ENCODE measurements at regions not wholly inside any gene's neighbourhood (a gene's known extent, or its start where the extent isn't known, plus 50 kb on each side); places are given as distances from the start of the nearest gene placed in this dataset.

GRCh38 chrX:14406225-14406624 is 123.1 kb upstream of the GLRA2 start (continued):
- TF ChIP-seq STAT6 (CRISPR knock-in tag; conservative IDR thresholded peaks at IDR 0.05; ENCODE audit: low read depth): no peak
- no peak for TF ChIP-seq FOXP4 (CRISPR knock-in tag; IDR thresholded peaks at IDR 0.05)
- TF ChIP-seq AR (CRISPR knock-in tag; IDR thresholded peaks at IDR 0.05): no peak
- TF ChIP-seq MYBL2 (CRISPR knock-in tag; IDR thresholded peaks at IDR 0.05): no peak

- POLR2A ChIA-PET: no interaction called here
- TF ChIP-seq OVOL2 (CRISPR knock-in tag; IDR thresholded peaks at IDR 0.05; ENCODE audit: borderline replicate concordance): no peak
- no peak for TF ChIP-seq TEAD4 (CRISPR knock-in tag; IDR thresholded peaks at IDR 0.05)
- no peak for TF ChIP-seq ZBTB21 (CRISPR knock-in tag; IDR thresholded peaks at IDR 0.05; ENCODE audit: borderline replicate concordance)
- no peak for TF ChIP-seq SP1 (CRISPR knock-in tag; conservative IDR thresholded peaks at IDR 0.05)
- TF ChIP-seq TCF7 (CRISPR knock-in tag; IDR thresholded peaks at IDR 0.05; ENCODE audit: low read depth): no peak
- TF ChIP-seq NFE2L1 (CRISPR knock-in tag; IDR thresholded peaks at IDR 0.05): no peak
- TF ChIP-seq NFATC4 (CRISPR knock-in tag; IDR thresholded peaks at IDR 0.05): no peak
- no peak for TF ChIP-seq NR1H2 (CRISPR knock-in tag; IDR thresholded peaks at IDR 0.05)
- TF ChIP-seq USF2 (CRISPR knock-in tag; IDR thresholded peaks at IDR 0.05): no peak
- no peak overlapping the region for H3K4me3 Mint-ChIP-seq
- H3K9me3 Mint-ChIP-seq: peaks cover 4% of the 10 kb centered on the region
- peaks cover 9% of the 10 kb centered on the region; the same call in 1 of the 2 replicates for H3K4me1 Mint-ChIP-seq
- no peaks in the 10 kb centered on the region for H3K27me3 Mint-ChIP-seq (ENCODE audit: low read depth)
- H3K36me3 Mint-ChIP-seq: peaks cover 3% of the 10 kb centered on the region
- DNase-seq (ENCODE audit: low spot score): no peak
- ATAC-seq: no peak
- CTCF ChIA-PET: no interaction called here
- H3K27ac Mint-ChIP-seq: no peak overlapping the region
Measured at GRCh38 chrX:14398725-14399124, 130.6 kb upstream of the GLRA2 start.

GRCh38 chrX:14389682-14390081 is 139.7 kb upstream of the GLRA2 start:
- ChIA-PET POLR2A (no interaction called here), CTCF (no interaction called here)
- H3K4me3 Mint-ChIP-seq: no peak overlapping the region
- DNase-seq (ENCODE audit: low spot score): no peak
- H3K36me3 Mint-ChIP-seq: no peaks in the 10 kb centered on the region; the same call in 1 of the 2 replicates
- ATAC-seq: no peak
- no peaks in the 10 kb centered on the region for H3K27me3 Mint-ChIP-seq (ENCODE audit: low read depth)
- peaks cover 5% of the 10 kb centered on the region for H3K9me3 Mint-ChIP-seq
- no peak overlapping the region for H3K27ac Mint-ChIP-seq
- H3K4me1 Mint-ChIP-seq: no peaks in the 10 kb centered on the region
- TF ChIP-seq IRF2 (CRISPR knock-in tag; IDR thresholded peaks at IDR 0.05; ENCODE audit: borderline replicate concordance, low read depth) (no peak), ELF4 (CRISPR knock-in tag; IDR thresholded peaks at IDR 0.05; ENCODE audit: low read depth) (no peak), STAT6 (CRISPR knock-in tag; conservative IDR thresholded peaks at IDR 0.05; ENCODE audit: low read depth) (no peak), ERG (CRISPR knock-in tag; IDR thresholded peaks at IDR 0.05) (no peak), FOXP1 (CRISPR knock-in tag; IDR thresholded peaks at IDR 0.05; ENCODE audit: borderline replicate concordance) (no peak), ZNF317 (CRISPR knock-in tag; IDR thresholded peaks at IDR 0.05; ENCODE audit: borderline replicate concordance, low read depth) (no peak), ZNF281 (CRISPR knock-in tag; IDR thresholded peaks at IDR 0.05) (no peak)
